Activated naive CD8-positive, alpha-beta T cell (primary cell): ENCODE measurements at regions not wholly inside any gene's neighbourhood (a gene's known extent, or its start where the extent isn't known, plus 50 kb on each side); places are given as distances from the start of the nearest gene placed in this dataset.
"Not testable (repeated sequence)": the region's sequence is repeated elsewhere in the genome, so short reads cannot be mapped to it uniquely, and the experiment has no call there.

Experiments used
- H3K27ac Mint-ChIP-seq: one replicate; pipeline ENCODE4 v1.8.0; 2021; ENCODE audit warnings: mixed read lengths
- H3K27me3 Mint-ChIP-seq: one replicate; pipeline ENCODE4 v1.8.0; 2021; ENCODE audit warnings: mixed read lengths
- H3K36me3 Mint-ChIP-seq: one replicate; pipeline ENCODE4 v1.8.0; 2021; ENCODE audit warnings: mixed read lengths
- H3K4me1 Mint-ChIP-seq: one replicate; pipeline ENCODE4 v1.8.0; 2021; ENCODE audit warnings: low read depth, mixed read lengths
- H3K4me3 Mint-ChIP-seq: one replicate; pipeline ENCODE4 v1.8.0; 2021; ENCODE audit warnings: mild to moderate bottlenecking, mixed read lengths
- H3K9me3 Mint-ChIP-seq: one replicate; pipeline ENCODE4 v1.8.0; 2021; ENCODE audit warnings: low read depth, mixed read lengths

DNA sequence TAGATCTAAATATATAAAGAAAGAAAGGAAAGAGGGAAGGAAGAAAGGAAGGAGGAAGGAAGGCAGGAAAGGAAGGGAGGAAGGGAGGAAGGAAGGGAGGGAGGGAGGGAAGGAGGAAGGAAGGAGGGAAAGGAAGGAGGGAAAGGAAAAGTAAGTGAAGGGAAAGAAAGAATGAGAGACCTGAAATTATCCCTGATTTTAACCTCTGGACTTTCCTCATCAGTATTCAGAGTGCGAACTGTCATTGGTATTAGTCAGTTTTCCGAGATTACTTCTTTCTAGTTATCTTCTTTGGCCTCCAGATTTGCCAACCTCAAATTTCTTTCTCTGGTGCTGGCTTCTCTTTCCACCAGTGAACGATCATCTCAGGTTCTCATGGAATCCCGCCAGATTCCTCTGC lies 215.5 kb upstream of the FN1 start:
- H3K4me3 Mint-ChIP-seq = no peak overlapping the region
- H3K9me3 Mint-ChIP-seq = no peaks in the 10 kb centered on the region
- no peak overlapping the region for H3K27ac Mint-ChIP-seq
- no peaks in the 10 kb centered on the region for H3K36me3 Mint-ChIP-seq
- H3K4me1 Mint-ChIP-seq = no peaks in the 10 kb centered on the region
- H3K27me3 Mint-ChIP-seq = no peaks in the 10 kb centered on the region

DNA sequence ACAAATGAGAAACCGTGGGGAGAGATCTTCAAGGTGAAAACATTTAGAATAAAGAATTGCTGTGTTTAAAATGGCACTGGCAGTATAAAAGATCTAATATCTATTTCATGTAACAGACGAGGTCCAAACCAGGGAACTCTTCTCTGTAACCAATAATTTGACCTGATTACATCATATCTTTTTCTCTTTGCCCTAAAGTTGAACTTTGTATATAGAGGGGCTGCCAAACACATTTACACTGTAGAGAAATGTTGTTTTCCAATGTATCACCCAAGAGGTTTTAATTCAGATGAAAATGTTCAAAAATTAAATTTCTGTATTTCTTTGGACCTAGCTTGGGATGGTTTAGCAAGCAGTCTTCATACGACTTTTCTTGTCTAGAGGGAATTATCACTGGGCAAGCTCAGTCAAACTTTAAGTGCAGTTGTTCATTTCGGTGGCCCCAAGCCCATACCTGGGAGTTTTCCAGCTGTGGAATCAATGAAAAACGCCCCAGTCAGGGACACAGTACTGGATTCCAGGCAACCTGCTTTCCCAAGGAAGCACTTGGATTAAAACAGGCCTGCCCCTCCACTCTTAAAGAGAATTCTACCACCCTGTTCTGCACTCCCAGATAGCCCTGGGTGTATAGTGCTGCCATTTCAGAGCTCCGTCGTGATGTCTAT lies 208.5 kb upstream of the FN1 start:
- no peak overlapping the region for H3K4me3 Mint-ChIP-seq
- H3K4me1 Mint-ChIP-seq = no peaks in the 10 kb centered on the region
- H3K36me3 Mint-ChIP-seq = no peaks in the 10 kb centered on the region
- H3K27ac Mint-ChIP-seq = no peak overlapping the region
- no peaks in the 10 kb centered on the region for H3K9me3 Mint-ChIP-seq
- peaks cover 2% of the 10 kb centered on the region for H3K27me3 Mint-ChIP-seq

DNA sequence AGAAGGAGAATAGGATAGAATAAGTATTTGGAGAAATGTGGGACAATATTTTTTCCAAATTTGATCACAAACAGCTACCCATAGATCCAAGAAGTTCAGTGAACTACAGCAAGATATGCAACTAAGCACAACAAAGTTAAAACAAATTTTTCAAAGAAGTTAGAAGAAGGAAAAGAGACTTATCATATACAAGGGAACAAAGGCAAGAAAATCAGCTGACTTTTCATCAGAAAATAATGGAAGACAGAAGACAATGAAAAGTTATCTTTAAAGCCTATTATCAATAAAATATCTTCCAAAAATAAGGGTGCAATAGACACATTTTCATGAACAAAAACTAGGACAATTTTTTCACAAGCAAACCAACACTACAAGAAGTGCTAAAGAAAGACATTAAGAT lies 202.8 kb upstream of the FN1 start:
- peaks cover 17% of the 10 kb centered on the region for H3K9me3 Mint-ChIP-seq
- H3K36me3 Mint-ChIP-seq = peaks cover 6% of the 10 kb centered on the region
- peaks cover 2% of the 10 kb centered on the region for H3K27me3 Mint-ChIP-seq
- no peaks in the 10 kb centered on the region for H3K4me1 Mint-ChIP-seq
- no peak overlapping the region for H3K27ac Mint-ChIP-seq
- no peak overlapping the region for H3K4me3 Mint-ChIP-seq

DNA sequence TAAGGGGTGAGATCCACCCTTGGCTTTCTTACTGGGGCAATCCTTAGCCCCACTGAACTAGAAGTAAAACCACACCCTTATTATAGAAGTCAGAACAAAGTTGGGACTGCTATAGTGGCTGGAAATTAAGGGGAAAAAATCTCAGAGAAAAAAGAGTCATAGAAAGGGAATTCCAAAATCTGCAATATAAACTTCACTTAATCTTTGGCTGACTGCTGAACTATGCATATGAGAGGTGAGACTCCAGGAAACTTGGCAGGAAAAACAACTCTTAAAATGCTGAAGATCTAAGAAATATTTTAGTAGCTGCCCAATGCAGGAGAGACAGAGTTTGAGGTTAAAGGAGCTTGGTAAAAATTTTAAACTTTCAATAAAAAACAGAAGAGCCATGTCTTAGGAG lies 201.8 kb upstream of the FN1 start:
- peaks cover 10% of the 10 kb centered on the region for H3K36me3 Mint-ChIP-seq
- H3K27ac Mint-ChIP-seq = no peak overlapping the region
- H3K9me3 Mint-ChIP-seq = peaks cover 25% of the 10 kb centered on the region

DNA sequence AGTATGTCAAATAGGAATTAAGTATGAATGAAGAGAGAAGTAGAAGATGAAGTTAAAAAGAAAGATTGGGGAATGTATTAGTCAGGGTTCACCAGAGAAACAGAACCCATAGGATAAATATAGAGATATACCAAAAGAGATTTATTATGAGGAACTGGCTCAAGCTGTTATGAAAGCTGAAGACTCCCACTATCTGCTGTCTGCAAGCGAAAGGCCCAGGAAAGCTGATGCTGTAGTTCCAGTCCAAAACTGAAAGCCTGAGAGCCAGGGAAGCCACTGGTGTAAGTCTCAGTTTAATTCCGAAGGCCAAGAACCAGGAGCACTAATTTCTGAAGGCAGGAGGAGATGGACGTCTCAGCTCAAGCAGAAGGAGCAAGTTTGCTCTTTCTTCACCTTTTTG lies 200.9 kb upstream of the FN1 start:
- Mint-ChIP-seq H3K4me3 (no peak overlapping the region), H3K9me3 (peaks cover 28% of the 10 kb centered on the region), H3K27ac (no peak overlapping the region), H3K4me1 (no peaks in the 10 kb centered on the region), H3K36me3 (peaks cover 12% of the 10 kb centered on the region), H3K27me3 (peaks cover 2% of the 10 kb centered on the region)

More for the DNA sequence above, 201.8 kb upstream of the FN1 start:
- Mint-ChIP-seq H3K27me3 (peaks cover 2% of the 10 kb centered on the region), H3K4me1 (no peaks in the 10 kb centered on the region), H3K4me3 (no peak overlapping the region)

DNA sequence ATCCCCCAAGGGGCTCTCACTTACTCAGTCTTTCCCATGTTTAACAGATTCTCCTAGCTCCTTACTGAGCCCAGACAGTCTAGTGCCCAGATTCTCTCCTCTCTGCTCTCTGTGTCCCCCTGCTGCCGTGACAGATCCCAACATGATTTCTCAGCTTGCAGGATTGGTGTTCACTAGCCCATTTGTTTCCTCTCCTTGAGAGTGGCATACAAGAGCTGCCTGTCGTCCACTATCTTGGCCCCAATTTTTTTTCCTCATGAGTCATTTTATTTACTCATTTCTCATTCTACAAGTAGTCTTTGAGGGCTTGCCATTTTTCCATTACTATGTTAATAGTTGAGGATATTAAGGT lies 199.9 kb upstream of the FN1 start:
- Mint-ChIP-seq H3K27me3 (peaks cover 2% of the 10 kb centered on the region), H3K4me1 (no peaks in the 10 kb centered on the region), H3K4me3 (no peak overlapping the region), H3K27ac (no peak overlapping the region), H3K36me3 (peaks cover 15% of the 10 kb centered on the region), H3K9me3 (peaks cover 28% of the 10 kb centered on the region)

DNA sequence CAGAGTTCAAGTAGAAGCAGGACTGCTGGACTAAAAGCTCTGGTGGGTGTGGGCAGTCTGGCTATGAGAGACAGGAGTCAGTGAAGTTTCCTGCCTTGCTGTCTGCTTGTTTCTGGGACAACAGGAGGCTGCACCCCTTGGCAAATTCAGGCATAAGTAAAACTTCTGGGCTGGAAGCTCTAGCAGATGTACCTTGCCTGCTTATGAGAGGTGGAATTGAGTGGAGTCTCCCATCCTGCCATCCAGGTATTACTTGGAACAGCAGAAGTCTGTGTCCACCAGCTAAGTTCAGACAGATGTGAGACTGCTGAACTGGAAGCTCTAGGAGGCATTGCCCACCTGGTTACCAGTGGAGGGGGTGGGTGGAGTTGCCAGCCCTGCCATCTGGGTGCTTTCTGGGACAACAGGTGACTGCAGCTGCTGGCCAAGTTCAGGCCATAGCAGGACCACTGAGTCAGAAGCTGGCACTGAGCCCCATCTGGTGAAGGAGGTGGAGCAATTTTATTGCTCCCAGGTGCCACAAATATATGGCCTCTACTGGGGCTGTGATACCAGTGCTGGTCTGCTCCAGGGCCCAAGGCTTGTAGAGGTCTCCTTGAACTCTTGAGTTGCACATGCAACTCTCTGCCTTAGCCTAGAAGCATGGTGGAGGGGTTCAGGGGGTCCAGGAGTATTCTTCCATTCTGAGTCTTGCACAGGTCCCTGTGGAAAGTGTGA lies 199.4 kb upstream of the FN1 start:
- Mint-ChIP-seq H3K9me3 (peaks cover 28% of the 10 kb centered on the region), H3K4me3 (no peak overlapping the region), H3K27me3 (peaks cover 2% of the 10 kb centered on the region), H3K27ac (no peak overlapping the region), H3K4me1 (no peaks in the 10 kb centered on the region), H3K36me3 (peaks cover 15% of the 10 kb centered on the region)

DNA sequence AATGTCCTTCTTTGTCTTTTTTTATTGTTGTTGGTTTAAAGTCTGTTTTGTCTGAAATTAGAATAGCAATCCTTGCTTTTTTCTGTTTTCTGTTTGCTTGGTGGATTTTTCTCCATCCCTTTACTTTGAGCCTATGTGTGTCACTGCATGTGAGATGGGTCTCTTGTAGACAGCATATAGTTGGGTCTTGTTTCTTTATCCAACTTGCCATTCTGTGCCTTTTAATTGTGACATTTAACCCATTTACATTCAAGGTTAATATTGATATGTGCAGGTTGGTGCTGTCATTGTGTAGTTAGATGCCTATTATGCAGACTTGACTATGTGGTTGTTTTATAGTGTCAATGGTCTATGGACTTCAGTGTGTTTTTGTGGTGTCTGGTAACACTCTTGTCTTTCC lies 197.5 kb upstream of the FN1 start:
- Mint-ChIP-seq H3K27me3 (no peaks in the 10 kb centered on the region), H3K4me1 (no peaks in the 10 kb centered on the region), H3K27ac (no peak overlapping the region), H3K4me3 (no peak overlapping the region), H3K36me3 (peaks cover 12% of the 10 kb centered on the region), H3K9me3 (peaks cover 23% of the 10 kb centered on the region)

DNA sequence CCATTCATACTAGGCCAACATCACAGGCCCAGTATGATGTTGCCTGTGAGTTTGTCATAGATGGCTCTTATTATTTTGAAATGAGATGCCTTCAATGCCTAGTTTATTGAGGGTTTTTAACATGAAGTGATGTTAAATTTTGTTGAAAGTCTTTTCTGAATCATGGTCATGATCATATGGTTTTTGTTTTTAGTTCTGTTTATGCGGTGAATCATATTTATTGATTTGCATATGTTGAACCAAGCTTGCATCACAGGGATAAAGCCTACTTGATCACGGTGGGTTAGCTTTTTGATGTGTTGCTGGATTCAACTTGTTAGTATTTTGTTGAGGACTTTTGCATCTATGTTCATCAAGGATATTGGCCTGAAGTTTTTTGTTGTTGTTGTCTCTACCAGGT lies 195.8 kb upstream of the FN1 start:
- peaks cover 20% of the 10 kb centered on the region for H3K9me3 Mint-ChIP-seq
- peaks cover 12% of the 10 kb centered on the region for H3K36me3 Mint-ChIP-seq
- no peak overlapping the region for H3K27ac Mint-ChIP-seq
- H3K4me1 Mint-ChIP-seq = no peaks in the 10 kb centered on the region
- peaks cover under 1% of the 10 kb centered on the region for H3K27me3 Mint-ChIP-seq
- H3K4me3 Mint-ChIP-seq = no peak overlapping the region

DNA sequence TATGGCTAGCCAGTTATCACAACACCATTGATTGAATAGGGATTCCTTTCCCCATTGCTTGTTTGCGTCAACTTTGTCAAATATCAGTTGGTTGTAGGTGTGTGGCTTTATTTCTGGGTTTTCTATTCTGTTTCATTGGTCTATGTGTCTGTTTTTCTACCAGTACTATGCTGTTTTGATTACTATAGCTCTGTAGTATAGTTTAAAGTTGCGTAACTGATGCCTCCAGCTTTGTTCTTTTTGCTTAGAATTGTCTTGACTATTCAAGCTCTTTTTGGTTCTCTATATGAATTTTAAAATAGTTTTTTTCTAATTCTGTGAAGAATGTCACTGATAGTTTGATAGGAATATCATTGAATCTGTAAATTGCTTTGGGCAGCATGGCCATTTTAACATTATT lies 194.9 kb upstream of the FN1 start:
- not testable (repeated sequence) for H3K4me3 Mint-ChIP-seq, H3K27ac Mint-ChIP-seq, H3K4me1 Mint-ChIP-seq, H3K27me3 Mint-ChIP-seq
- H3K9me3 Mint-ChIP-seq = peaks cover 20% of the 10 kb centered on the region
- peaks cover 12% of the 10 kb centered on the region for H3K36me3 Mint-ChIP-seq

DNA sequence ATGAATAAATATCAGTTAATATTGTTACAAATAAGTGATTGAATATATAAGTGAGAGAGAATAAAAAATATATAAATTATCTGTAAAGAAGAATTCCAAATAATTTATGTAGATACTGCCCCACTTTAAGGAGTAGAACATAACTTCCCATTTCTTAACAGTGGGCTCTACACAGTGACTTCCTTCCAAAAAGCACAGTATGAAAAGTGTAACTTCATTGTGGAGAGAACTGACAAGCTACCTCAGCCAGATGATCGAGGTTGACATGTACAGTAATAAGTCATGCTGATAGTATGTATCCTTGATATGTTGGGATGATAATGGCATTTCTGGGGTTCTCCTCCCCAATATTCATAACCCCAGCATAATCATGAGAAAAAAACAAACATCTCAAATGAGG lies 191.9 kb upstream of the FN1 start:
- Mint-ChIP-seq H3K27me3 (peaks cover 3% of the 10 kb centered on the region), H3K27ac (peak overlapping the region; percentile 36), H3K9me3 (peaks cover 5% of the 10 kb centered on the region), H3K4me1 (no peaks in the 10 kb centered on the region), H3K36me3 (peaks cover 6% of the 10 kb centered on the region), H3K4me3 (no peak overlapping the region)

DNA sequence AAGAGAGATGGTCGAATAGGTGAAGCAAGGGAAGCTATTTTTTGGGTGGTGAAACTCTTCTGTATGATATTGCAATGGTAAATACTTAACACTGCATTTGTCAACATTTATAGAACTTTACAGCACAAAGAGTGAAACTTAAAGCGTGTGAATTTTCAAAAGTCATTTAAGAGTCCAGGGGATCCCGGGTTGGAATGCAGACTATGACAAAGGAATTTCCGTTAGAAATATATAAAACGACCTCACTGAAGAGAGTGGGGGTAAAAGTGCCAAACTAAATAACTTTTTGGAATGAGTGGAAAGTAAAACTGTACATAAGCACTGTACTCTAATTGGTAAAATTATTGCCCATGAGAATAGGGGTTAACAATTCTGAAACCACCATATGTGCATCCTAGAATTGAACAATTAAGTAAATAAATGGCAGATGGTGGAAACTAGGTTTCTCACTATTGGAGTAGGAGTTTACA lies 191.0 kb upstream of the FN1 start:
- Mint-ChIP-seq H3K9me3 (no peaks in the 10 kb centered on the region), H3K4me3 (no peak overlapping the region), H3K36me3 (peaks cover 3% of the 10 kb centered on the region), H3K27me3 (peaks cover 3% of the 10 kb centered on the region), H3K4me1 (no peaks in the 10 kb centered on the region), H3K27ac (no peak overlapping the region)

DNA sequence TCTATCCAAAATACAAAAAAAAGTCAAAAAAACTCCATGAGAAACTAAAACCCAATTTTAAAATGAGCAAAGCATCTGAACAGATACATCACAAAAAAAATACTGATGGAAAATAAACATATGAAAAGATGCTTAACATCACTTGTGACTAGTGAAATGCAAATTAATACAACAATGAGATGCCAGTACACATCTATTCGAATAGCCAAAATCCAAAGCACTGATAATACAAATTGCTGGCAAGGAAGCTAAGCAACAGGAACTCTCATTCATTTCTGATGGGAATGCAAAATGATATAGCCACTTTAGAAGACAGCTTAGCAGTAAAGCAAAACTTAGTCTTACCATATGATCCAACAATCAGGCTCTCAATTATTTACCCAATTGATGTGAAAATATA lies 190.2 kb upstream of the FN1 start:
- Mint-ChIP-seq H3K27me3 (peaks cover 3% of the 10 kb centered on the region), H3K9me3 (no peaks in the 10 kb centered on the region), H3K4me1 (no peaks in the 10 kb centered on the region), H3K27ac (no peak overlapping the region), H3K36me3 (no peaks in the 10 kb centered on the region), H3K4me3 (no peak overlapping the region)

DNA sequence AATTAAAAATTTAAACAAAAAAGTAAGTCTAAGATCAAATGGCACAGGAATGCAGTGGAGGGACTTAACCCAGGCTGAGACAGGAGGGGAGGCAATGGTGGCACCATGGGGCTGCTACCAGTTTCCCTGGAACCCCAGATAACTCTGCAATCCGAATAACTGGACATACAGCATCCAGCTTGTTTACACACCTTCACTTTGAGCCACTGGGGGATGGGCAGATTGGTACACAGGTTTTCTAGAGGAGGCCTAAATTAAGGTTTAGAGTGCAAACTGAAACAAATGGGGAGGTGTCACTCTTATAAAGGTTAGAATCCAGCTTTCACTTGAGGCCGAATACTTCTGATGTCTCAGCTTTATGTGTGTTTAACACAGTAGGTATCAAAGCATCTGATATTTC lies 189.3 kb upstream of the FN1 start:
- no peak overlapping the region for H3K4me3 Mint-ChIP-seq
- no peaks in the 10 kb centered on the region for H3K4me1 Mint-ChIP-seq
- H3K9me3 Mint-ChIP-seq = no peaks in the 10 kb centered on the region
- no peak overlapping the region for H3K27ac Mint-ChIP-seq
- no peaks in the 10 kb centered on the region for H3K36me3 Mint-ChIP-seq
- peaks cover 8% of the 10 kb centered on the region for H3K27me3 Mint-ChIP-seq

DNA sequence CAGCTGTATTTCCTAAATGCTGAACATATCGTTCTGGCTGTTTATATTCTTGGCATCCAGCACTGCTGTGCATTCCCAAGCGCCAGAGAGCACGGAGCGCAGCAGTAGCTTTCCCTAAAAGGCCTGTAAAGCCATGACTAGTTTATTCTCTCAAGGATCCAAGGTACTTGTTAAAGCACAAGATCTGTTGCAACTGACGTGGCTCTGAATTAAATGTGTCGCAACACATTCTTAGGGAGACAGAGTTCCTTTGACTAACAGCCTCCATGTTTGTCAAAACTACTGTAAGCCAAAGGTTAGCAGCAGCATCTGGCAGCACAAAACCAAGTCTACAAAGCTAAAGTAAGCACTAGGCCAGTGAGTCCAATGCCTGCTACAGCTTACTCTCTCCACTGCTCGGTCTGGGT lies 188.6 kb upstream of the FN1 start:
- no peaks in the 10 kb centered on the region for H3K36me3 Mint-ChIP-seq
- H3K9me3 Mint-ChIP-seq = no peaks in the 10 kb centered on the region
- H3K4me3 Mint-ChIP-seq = no peak overlapping the region
- H3K27me3 Mint-ChIP-seq = peaks cover 10% of the 10 kb centered on the region
- peaks cover 5% of the 10 kb centered on the region for H3K4me1 Mint-ChIP-seq
- H3K27ac Mint-ChIP-seq = no peak overlapping the region

DNA sequence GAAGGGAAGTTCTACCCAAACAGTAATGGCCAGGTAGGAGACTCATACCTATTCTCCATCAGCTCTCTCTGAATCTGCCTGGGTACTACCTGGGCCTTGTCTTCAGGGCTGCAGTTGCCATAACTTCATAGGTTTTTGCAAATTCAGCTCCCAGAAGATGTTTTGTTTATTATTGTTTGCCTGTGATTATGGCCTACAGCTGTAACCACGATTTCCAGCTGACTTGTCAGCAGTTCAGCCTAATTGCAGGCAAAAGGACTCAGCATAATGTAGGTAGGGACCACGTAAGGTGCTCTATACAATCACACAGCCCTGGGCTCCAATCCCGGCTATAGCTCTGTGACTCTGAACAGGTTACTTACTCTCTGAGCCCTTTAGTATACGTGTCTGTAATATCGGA lies 187.0 kb upstream of the FN1 start:
- no peak overlapping the region for H3K27ac Mint-ChIP-seq
- peaks cover 6% of the 10 kb centered on the region for H3K4me1 Mint-ChIP-seq
- peaks cover 13% of the 10 kb centered on the region for H3K27me3 Mint-ChIP-seq
- no peak overlapping the region for H3K4me3 Mint-ChIP-seq
- H3K9me3 Mint-ChIP-seq = no peaks in the 10 kb centered on the region
- H3K36me3 Mint-ChIP-seq = no peaks in the 10 kb centered on the region
